Vagina (tissue), 2 donors: ENCODE measurements at regions not wholly inside any gene's neighbourhood (a gene's known extent, or its start where the extent isn't known, plus 50 kb on each side); places are given as distances from the start of the nearest gene placed in this dataset.

Experiments used
- POLR2A ChIP-seq, 2 donors: fragments of 450-650 bp; IDR thresholded peaks; one replicate each; pipeline ENCODE4 v1.6.1; 2017; ENCODE audit warnings: antibody characterized with exemption in 2 of 2, mild to moderate bottlenecking in 2 of 2, moderate library complexity in 2 of 2
- POLR2AphosphoS5 ChIP-seq, 2 donors: sonication (generic); formaldehyde crosslinking; IDR thresholded peaks; one replicate each; pipeline ENCODE4 v1.9.0; 2017; ENCODE audit warnings: antibody characterized with exemption in 2 of 2, mild to moderate bottlenecking in 2 of 2, low read depth in 1 of 2; ENCODE audit not compliant: insufficient read depth in 1 of 2
- TF ChIP-seq, protein P1 (sequence below), 3 experiments: fragments of 450-650 bp in 2 of 3; fragments of 200-600 bp in 1 of 3; sonication (generic) in 1 of 3; IDR thresholded peaks; one replicate each; pipeline ENCODE4 v1.5.1; 2017 to 2019; ENCODE audit warnings: antibody characterized with exemption in 3 of 3, mild to moderate bottlenecking in 2 of 3, moderate library complexity in 2 of 3

GRCh38 chr19:33903489-33903850, 106.8 kb downstream of the KCTD15 start:
- TF ChIP-seq POLR2A (IDR thresholded peaks at IDR 0.05) (no peak), POLR2AphosphoS5 (IDR thresholded peaks at IDR 0.05; ENCODE audit: insufficient read depth in 1 of 2, low read depth in 1 of 2) (no peak)
- TF ChIP-seq, protein P1, sequence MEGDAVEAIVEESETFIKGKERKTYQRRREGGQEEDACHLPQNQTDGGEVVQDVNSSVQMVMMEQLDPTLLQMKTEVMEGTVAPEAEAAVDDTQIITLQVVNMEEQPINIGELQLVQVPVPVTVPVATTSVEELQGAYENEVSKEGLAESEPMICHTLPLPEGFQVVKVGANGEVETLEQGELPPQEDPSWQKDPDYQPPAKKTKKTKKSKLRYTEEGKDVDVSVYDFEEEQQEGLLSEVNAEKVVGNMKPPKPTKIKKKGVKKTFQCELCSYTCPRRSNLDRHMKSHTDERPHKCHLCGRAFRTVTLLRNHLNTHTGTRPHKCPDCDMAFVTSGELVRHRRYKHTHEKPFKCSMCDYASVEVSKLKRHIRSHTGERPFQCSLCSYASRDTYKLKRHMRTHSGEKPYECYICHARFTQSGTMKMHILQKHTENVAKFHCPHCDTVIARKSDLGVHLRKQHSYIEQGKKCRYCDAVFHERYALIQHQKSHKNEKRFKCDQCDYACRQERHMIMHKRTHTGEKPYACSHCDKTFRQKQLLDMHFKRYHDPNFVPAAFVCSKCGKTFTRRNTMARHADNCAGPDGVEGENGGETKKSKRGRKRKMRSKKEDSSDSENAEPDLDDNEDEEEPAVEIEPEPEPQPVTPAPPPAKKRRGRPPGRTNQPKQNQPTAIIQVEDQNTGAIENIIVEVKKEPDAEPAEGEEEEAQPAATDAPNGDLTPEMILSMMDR (IDR thresholded peaks at IDR 0.05) = no peak
